ENCODE measurements at regions not wholly inside any gene's neighbourhood (a gene's known extent, or its start where the extent isn't known, plus 50 kb on each side); places are given as distances from the start of the nearest gene placed in this dataset.

DNA sequence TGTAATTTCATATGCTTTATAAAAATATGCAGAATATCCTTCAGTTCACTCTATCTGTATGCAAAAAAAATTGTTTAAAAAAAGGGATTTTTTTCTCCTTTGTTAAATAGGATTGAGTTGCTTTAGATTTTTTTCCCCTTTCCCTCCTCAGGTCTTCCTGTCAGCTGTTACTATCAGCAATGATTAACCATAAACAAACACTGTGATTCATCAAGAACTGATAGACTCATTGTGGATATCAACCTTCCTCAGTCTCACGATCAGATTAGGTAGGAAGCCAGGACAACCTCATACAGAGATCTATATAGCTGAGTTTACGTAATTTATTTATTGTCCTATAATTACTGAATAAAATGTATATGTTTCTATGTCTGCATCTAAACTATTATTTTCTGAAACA lies 2136.2 kb upstream of the CELF4 start:
- no peak for TF ChIP-seq HNF4A (conservative IDR thresholded peaks at IDR 0.05)
- no peak for TF ChIP-seq JUND (IDR thresholded peaks at IDR 0.05)
- TF ChIP-seq, protein P1, sequence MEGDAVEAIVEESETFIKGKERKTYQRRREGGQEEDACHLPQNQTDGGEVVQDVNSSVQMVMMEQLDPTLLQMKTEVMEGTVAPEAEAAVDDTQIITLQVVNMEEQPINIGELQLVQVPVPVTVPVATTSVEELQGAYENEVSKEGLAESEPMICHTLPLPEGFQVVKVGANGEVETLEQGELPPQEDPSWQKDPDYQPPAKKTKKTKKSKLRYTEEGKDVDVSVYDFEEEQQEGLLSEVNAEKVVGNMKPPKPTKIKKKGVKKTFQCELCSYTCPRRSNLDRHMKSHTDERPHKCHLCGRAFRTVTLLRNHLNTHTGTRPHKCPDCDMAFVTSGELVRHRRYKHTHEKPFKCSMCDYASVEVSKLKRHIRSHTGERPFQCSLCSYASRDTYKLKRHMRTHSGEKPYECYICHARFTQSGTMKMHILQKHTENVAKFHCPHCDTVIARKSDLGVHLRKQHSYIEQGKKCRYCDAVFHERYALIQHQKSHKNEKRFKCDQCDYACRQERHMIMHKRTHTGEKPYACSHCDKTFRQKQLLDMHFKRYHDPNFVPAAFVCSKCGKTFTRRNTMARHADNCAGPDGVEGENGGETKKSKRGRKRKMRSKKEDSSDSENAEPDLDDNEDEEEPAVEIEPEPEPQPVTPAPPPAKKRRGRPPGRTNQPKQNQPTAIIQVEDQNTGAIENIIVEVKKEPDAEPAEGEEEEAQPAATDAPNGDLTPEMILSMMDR (IDR thresholded peaks at IDR 0.05; ENCODE audit: low read depth, low read length, missing input control): no peak
- TF ChIP-seq TAF1 (conservative IDR thresholded peaks at IDR 0.05): no peak
- no peak for TF ChIP-seq FOXA2 (IDR thresholded peaks at IDR 0.05)
- TF ChIP-seq, protein P2, sequence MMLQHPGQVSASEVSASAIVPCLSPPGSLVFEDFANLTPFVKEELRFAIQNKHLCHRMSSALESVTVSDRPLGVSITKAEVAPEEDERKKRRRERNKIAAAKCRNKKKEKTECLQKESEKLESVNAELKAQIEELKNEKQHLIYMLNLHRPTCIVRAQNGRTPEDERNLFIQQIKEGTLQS (IDR thresholded peaks at IDR 0.05): no peak
- TF ChIP-seq YY1 (IDR thresholded peaks at IDR 0.05): no peak
- TF ChIP-seq, protein P3, sequence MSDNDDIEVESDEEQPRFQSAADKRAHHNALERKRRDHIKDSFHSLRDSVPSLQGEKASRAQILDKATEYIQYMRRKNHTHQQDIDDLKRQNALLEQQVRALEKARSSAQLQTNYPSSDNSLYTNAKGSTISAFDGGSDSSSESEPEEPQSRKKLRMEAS (IDR thresholded peaks at IDR 0.05): no peak
- TF ChIP-seq, protein P4, sequence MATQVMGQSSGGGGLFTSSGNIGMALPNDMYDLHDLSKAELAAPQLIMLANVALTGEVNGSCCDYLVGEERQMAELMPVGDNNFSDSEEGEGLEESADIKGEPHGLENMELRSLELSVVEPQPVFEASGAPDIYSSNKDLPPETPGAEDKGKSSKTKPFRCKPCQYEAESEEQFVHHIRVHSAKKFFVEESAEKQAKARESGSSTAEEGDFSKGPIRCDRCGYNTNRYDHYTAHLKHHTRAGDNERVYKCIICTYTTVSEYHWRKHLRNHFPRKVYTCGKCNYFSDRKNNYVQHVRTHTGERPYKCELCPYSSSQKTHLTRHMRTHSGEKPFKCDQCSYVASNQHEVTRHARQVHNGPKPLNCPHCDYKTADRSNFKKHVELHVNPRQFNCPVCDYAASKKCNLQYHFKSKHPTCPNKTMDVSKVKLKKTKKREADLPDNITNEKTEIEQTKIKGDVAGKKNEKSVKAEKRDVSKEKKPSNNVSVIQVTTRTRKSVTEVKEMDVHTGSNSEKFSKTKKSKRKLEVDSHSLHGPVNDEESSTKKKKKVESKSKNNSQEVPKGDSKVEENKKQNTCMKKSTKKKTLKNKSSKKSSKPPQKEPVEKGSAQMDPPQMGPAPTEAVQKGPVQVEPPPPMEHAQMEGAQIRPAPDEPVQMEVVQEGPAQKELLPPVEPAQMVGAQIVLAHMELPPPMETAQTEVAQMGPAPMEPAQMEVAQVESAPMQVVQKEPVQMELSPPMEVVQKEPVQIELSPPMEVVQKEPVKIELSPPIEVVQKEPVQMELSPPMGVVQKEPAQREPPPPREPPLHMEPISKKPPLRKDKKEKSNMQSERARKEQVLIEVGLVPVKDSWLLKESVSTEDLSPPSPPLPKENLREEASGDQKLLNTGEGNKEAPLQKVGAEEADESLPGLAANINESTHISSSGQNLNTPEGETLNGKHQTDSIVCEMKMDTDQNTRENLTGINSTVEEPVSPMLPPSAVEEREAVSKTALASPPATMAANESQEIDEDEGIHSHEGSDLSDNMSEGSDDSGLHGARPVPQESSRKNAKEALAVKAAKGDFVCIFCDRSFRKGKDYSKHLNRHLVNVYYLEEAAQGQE (IDR thresholded peaks at IDR 0.05): no peak
- Histone ChIP-seq H3K4me1 (ENCODE audit: control insufficient read depth in 4 of 4, insufficient read depth in 4 of 4, low read length in 3 of 4) (no peaks in the 10 kb centered on the region), H3K36me3 (ENCODE audit: control insufficient read depth in 4 of 4, insufficient read depth in 3 of 4, low read depth in 1 of 4, low read length in 3 of 4) (no peaks in the 10 kb centered on the region), H3K27me3 (ENCODE audit: control insufficient read depth in 4 of 4, insufficient read depth in 4 of 4, low read length in 3 of 4) (no peaks in the 10 kb centered on the region), H3K4me3 (ENCODE audit: low read depth in 1 of 3, low read length in 3 of 3) (no peak overlapping the region), H3K9ac (ENCODE audit: low read depth in 1 of 2, low read length in 2 of 2) (no peak overlapping the region), H3K9me3 (ENCODE audit: control insufficient read depth in 4 of 4, low read length in 3 of 4) (no peaks in the 10 kb centered on the region), H3K27ac (ENCODE audit: low read depth in 1 of 2, low read length in 2 of 2) (no peak overlapping the region)
- DNase-seq (ENCODE audit: low spot score): no peak
- WGBS: 41% methylated on average over 2 of the region's 2 CpGs

DNA sequence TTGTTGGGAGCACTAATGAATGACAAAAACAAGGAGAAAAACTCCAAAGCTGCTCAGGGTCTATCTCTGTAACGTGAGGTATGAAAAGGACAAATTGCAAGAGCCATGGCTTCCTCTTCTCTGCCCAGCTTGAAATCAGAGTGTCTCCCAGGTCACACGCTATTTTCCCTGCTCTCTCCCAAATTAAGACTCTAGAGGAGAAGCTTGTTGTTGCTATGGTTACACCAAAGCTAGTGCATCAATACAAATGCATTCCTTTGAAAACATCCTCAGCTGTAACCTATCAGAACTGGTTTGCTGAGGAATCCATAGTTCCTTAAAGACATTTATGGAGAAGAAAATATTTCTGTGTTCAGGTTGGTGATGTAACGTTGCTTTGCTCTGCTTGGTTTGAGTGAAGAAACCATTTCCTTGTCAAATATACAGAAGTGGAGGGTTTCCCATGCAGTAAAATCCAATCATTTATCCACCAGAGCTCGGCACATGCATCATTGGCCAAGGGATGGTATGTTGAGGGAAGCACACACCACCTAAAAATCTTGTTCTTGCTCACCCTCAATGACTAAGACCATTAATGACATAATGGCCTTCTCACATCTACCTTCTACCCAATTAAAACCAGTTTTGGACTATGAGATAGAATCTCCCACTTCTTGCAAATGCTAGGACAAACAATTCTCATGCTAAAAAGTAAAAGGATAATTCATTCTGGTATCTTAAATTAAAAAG lies 2135.6 kb upstream of the CELF4 start:
- Histone ChIP-seq H3K27me3 (ENCODE audit: control insufficient read depth in 4 of 4, insufficient read depth in 4 of 4, low read length in 3 of 4) (no peaks in the 10 kb centered on the region), H3K4me1 (ENCODE audit: control insufficient read depth in 4 of 4, insufficient read depth in 4 of 4, low read length in 3 of 4) (no peaks in the 10 kb centered on the region), H3K9me3 (ENCODE audit: control insufficient read depth in 4 of 4, low read length in 3 of 4) (no peaks in the 10 kb centered on the region), H3K27ac (ENCODE audit: low read depth in 1 of 2, low read length in 2 of 2) (no peak overlapping the region), H3K36me3 (ENCODE audit: control insufficient read depth in 4 of 4, insufficient read depth in 3 of 4, low read depth in 1 of 4, low read length in 3 of 4) (no peaks in the 10 kb centered on the region), H3K4me3 (ENCODE audit: low read depth in 1 of 3, low read length in 3 of 3) (no peak overlapping the region), H3K9ac (ENCODE audit: low read depth in 1 of 2, low read length in 2 of 2) (no peak overlapping the region)
- WGBS: 88% methylated on average over 4 of the region's 4 CpGs
- TF ChIP-seq TAF1 (conservative IDR thresholded peaks at IDR 0.05): no peak
- no peak for DNase-seq (ENCODE audit: low spot score)

DNA sequence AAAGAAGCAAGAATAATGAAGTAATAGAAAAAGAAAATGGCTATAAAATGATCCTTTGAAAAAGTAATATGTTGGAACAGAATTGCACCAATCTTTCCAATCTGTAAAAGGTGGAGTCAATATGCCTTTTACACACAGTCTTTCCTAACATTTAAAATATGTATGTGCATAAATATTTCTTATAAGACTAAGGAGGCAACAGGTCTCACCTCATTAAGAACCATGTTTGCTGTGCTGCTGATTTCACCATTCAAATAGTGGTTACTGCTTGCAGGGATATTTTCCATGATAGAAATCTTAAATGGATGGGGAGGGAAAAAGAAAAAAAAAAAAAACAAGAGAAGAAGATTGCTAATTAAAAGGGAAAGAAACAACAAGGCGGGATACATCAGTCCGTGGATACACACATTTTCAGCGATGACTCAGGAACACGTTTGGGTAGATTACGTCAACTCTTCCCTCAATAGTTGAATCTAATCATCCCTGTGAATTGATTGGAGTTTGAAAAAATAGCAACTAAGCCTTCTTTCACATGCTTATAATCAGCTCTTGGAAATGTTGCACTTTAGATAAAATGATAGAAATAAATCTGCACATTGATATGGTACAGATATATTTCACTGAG lies 2133.9 kb upstream of the CELF4 start:
- Histone ChIP-seq H3K9me3 (ENCODE audit: control insufficient read depth in 4 of 4, low read length in 3 of 4) (no peaks in the 10 kb centered on the region), H3K4me3 (ENCODE audit: low read depth in 1 of 3, low read length in 3 of 3) (no peak overlapping the region), H3K27ac (ENCODE audit: low read depth in 1 of 2, low read length in 2 of 2) (no peak overlapping the region), H3K4me1 (ENCODE audit: control insufficient read depth in 4 of 4, insufficient read depth in 4 of 4, low read length in 3 of 4) (no peaks in the 10 kb centered on the region), H3K9ac (ENCODE audit: low read depth in 1 of 2, low read length in 2 of 2) (no peak overlapping the region), H3K27me3 (ENCODE audit: control insufficient read depth in 4 of 4, insufficient read depth in 4 of 4, low read length in 3 of 4) (no peaks in the 10 kb centered on the region), H3K36me3 (ENCODE audit: control insufficient read depth in 4 of 4, insufficient read depth in 3 of 4, low read depth in 1 of 4, low read length in 3 of 4) (no peaks in the 10 kb centered on the region)
- no peak for TF ChIP-seq HNF4A (conservative IDR thresholded peaks at IDR 0.05)
- TF ChIP-seq FOXA1 (IDR thresholded peaks at IDR 0.05): no peak
- no peak for TF ChIP-seq YY1 (IDR thresholded peaks at IDR 0.05)
- no peak for TF ChIP-seq GABPA (IDR thresholded peaks at IDR 0.05 in 1 of 2, conservative IDR thresholded peaks at IDR 0.05 in 1 of 2)
- DNase-seq (ENCODE audit: low spot score): no peak
- WGBS: 95% methylated on average over 5 of the region's 5 CpGs

Data from liver (tissue), 8 donors.